GM10248 (cell line): ENCODE measurements at regions not wholly inside any gene's neighbourhood (a gene's known extent, or its start where the extent isn't known, plus 50 kb on each side); places are given as distances from the start of the nearest gene placed in this dataset.

Experiments
- CTCF ChIA-PET: fragments of 300-600 bp; sonication (Branson Sonifier 250); formaldehyde crosslinking; extraction: SDS; loops from one replicate; lab custom pipeline; 2021; ENCODE audit warnings: antibody characterized with exemption; lab: Yijun Ruan, JAX
- POLR2A ChIA-PET: fragments of 350-650 bp; sonication (Branson Sonifier 250); formaldehyde crosslinking; extraction: SDS; loops from one replicate; lab custom pipeline; 2020; ENCODE audit warnings: antibody characterized with exemption; lab: Yijun Ruan, JAX
- DNase-seq: peaks from one replicate; pipeline ENCODE4 v3.0.0; 2012; ENCODE audit errors: extremely low spot score
- CTCF ChIP-seq: IDR thresholded peaks from 2 replicates; pipeline ENCODE4 v1.5.1; 2012; ENCODE audit warnings: mild to moderate bottlenecking, low read depth; ENCODE audit errors: extremely low read depth, missing control alignments, control extremely low read depth

GRCh38 chr13:44703371-44703770 lies 127.2 kb upstream of the TSC22D1 start:
- POLR2A ChIA-PET = no interaction called here

GRCh38 chr13:44698066-44698465 lies 121.9 kb upstream of the TSC22D1 start:
- DNase-seq = no peak
- POLR2A ChIA-PET = no interaction called here
- CTCF ChIA-PET = no interaction called here
- TF ChIP-seq CTCF = no peak

More at GRCh38 chr13:44703371-44703770, 127.2 kb upstream of the TSC22D1 start:
- no peak for TF ChIP-seq CTCF
- DNase-seq = no peak
- CTCF ChIA-PET = interaction anchor here (0.9 kb wide), 1 partner anchor 9 kb away, joined by 3 read pairs; no protein-coding TSS in a partner anchor

GRCh38 chr13:44697058-44697457 lies 120.9 kb upstream of the TSC22D1 start:
- POLR2A ChIA-PET = no interaction called here
- no peak for DNase-seq
- CTCF ChIA-PET = interaction anchor here (1.0 to 2.3 kb wide), 2 partner anchors 11 to 50 kb away, joined by 3 to 6 read pairs; no protein-coding TSS in a partner anchor
- no peak for TF ChIP-seq CTCF

GRCh38 chr13:44695520-44695919 lies 119.4 kb upstream of the TSC22D1 start:
- DNase-seq = no peak
- CTCF ChIA-PET = interaction anchor here (0.6 to 2.3 kb wide), 2 partner anchors 10 to 435 kb away, joined by 3 to 6 read pairs; no protein-coding TSS in a partner anchor
- TF ChIP-seq CTCF = no peak
- POLR2A ChIA-PET = no interaction called here

GRCh38 chr13:44694842-44695241 lies 118.7 kb upstream of the TSC22D1 start:
- no peak for TF ChIP-seq CTCF
- CTCF ChIA-PET = interaction anchor here (0.6 kb wide), 1 partner anchor 435 kb away, joined by 3 read pairs; no protein-coding TSS in a partner anchor

GRCh38 chr13:44694291-44694690 lies 118.2 kb upstream of the TSC22D1 start:
- DNase-seq = no peak
- ChIA-PET POLR2A (no interaction called here), CTCF (interaction anchor here (1.0 to 1.7 kb wide), 2 partner anchors 12 to 24 kb away, joined by 3 to 4 read pairs; no protein-coding TSS in a partner anchor)
- no peak for TF ChIP-seq CTCF

More at GRCh38 chr13:44694842-44695241, 118.7 kb upstream of the TSC22D1 start:
- no peak for DNase-seq
- POLR2A ChIA-PET = no interaction called here
